NCI-H446 treated with DMSO at 0.1 percent for 48 hours (cell line): ENCODE measurements at regions not wholly inside any gene's neighbourhood (a gene's known extent, or its start where the extent isn't known, plus 50 kb on each side); places are given as distances from the start of the nearest gene placed in this dataset.
"Not testable (repeated sequence)": the region's sequence is repeated elsewhere in the genome, so short reads cannot be mapped to it uniquely, and the experiment has no call there.

Experiments
- DNase-seq: peaks from one replicate; lab custom pipeline; 2025; lab: John Stamatoyannopoulos, UW

DNA sequence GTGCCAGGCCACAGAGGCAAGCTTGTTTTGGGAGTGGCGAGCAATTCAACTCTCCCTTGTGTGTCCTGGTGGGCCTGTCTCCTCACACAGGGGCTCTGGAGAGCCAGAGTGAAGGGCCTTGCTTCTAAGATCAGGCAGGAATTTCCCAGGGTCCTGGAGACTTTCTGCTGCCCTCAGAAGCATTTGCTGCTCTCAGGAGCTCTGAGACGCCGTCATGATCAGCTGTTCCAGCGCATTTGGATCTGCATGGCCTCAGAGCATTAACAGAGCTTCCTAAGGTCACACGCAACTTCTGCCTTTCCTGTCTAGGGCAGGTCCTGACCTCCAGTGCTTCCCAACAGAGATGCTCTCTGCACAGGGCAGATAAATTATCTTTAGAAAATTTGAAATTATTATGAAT, 52.2 kb upstream of the C10orf90 start:
- DNase-seq = no peak

DNA sequence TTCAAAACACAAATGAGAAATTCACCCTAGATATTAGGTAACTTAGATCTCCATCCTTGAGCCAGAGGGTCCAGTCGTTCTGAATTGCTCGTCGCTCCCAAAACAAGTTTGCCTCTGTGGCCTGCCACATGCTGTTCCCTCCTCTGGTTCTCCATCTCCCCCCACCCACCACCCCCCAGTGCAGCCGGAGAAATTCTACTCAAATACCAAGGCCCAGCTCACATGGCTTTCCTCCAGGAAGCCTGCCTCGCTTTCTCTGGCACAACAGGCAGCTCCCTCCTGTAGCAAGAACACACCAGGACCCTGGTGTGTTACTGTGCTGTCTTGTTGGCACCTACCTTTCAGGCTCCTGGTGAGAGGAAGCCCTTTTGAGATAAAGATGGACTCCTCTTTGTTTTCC, 52.7 kb upstream of the C10orf90 start:
- DNase-seq = no peak

DNA sequence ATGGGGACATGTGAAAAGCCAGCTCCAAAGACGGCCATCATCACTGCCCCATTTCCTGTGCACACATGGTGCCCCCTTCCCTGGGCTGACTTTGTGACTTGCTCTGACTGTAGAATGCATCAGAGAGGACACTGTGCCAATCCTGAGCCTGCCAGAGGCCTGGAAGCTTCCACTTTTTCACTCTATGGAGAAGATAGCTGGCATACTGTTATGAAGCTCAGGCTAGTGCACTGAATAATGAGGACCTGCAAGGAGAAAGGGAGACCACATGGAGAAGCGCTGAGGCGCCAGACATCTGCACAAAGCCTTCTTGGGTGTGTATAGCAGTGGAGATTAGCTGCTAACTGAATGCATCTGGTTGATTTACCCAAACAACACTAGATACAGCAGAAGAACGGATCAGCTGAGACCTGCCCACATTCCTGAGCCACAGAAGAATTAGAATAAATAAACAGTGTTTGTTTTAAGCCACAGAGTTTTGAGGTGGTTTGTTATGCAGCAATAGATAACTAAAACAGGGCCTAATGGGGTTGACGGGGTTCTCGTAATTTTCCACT, 58.9 kb upstream of the C10orf90 start:
- no peak for DNase-seq

DNA sequence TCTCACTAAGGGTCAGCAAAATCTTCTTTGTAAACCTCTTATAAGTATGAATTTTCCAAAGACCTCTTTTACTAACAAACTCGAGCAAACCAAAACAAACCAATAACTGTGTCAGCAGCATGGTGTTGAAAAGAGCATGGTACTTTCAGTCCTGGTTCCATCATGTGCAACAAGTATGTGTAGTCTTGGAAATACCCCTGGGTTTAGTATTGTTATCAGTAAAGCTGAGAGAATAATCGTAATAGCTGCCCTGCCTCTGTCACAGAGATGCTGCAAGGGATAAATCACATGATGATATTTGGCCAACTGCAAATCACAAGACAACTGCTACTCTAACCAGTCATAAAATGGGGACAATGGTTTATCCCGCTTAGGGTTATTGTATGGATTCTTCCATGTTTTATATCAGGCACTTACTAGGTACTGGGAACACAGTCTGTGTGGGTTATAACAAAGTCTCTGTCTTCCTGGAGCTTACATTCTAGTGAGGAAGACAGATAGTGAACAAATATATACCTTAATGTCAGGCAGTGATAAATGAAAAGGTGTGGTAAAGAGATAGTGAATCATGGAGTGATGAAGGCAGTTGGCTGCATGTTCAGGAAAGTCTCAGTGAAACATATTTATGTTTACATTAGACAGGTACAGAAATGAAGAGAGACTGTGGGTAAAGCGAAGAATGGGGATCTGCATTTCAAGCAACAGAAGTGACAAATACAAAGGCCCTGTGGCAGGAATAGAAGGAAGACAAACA, 60.5 kb upstream of the C10orf90 start:
- no peak for DNase-seq

DNA sequence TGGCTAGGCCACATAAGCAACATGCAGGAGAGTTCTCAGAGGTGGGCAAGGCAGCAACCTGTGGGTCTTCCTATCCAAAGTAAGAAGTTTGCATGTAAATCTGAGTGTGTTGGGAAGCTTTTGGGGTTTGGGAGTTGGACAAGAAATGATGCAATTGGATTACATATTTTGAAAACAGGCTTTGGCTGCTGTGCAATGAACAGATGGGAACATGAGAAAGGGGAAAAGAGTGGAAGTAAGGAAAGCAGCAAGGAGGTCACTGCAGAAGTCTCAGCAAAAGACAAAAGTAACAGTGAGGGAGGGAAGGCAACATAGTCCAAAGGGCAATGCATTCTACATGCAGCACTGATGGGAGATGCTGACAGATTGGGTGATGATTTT, 61.1 kb upstream of the C10orf90 start:
- DNase-seq = no peak

DNA sequence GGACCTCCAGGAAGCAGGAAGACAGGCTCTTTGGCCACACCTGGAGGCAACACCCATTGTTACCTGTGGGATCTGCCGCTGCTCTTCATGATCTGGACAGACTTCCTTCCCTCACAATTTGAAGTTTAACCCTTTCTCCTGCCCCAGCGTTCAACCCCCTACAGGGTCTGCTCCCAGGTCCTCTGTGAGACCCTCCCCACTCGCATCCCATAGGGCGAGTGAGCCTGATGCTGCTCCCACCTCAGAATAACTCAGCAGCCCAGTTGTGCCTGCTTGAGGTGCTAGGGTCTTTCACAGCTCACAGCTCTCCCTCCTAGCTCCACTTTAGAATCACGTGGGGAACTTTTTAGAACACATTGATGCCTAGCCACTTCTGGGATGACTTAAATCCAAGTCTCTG, 61.8 kb upstream of the C10orf90 start:
- no peak for DNase-seq

DNA sequence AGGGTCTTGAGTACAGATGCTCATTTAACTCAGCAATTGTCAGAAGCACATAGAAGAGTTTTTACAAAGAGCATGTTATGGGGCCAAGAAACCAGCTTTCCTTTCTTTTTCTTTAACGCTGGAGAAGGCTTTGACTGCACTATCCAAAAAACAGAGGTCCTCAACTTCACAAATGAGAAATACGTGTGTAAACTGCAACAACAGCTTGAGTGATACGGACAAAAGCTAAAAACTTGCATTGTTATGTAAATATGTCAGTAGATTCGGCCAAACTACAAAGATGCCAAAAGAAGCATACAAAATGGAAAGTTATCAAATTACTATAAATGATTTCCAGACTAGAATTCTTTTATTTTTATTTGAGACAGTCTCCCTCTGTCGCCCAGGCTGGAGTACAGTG, 62.4 kb upstream of the C10orf90 start:
- no peak for DNase-seq

DNA sequence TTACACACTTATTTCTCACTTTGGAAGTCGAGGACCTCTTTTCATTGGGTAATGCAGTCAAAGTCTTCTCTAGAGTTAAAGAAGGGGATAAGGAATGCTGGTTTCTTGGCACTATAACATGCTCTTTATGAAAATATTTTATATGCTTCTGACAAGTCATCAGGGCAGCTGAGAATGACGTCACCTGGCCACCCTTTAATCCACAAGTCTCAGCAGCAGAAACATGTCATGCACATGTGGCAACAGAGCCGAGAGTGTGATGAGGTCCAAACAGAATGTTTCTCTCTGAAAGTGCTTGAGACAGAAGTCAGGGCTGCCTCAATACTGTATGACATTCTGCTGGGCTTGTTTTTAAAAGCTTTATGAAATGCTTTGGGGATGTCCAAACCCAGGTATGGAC, 63.5 kb upstream of the C10orf90 start:
- DNase-seq = no peak

DNA sequence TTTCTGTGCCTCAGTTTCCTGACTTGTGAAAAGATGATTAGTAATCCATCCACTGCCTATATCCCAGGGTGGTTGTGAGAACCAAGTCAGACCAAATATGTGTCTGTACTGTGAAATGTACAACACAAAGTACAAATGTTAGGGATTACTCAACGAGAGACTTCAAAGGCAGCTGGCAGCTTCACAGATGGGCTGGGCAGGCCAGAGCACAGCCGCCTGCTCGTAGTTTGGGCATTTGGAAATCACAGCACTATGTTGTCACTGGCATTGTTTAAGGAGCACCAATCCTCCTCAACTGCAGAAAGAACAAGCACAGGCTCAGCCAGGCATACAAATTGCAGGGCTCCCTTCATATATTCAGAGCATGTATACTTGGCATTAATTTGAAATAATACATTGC, 64.5 kb upstream of the C10orf90 start:
- no peak for DNase-seq

DNA sequence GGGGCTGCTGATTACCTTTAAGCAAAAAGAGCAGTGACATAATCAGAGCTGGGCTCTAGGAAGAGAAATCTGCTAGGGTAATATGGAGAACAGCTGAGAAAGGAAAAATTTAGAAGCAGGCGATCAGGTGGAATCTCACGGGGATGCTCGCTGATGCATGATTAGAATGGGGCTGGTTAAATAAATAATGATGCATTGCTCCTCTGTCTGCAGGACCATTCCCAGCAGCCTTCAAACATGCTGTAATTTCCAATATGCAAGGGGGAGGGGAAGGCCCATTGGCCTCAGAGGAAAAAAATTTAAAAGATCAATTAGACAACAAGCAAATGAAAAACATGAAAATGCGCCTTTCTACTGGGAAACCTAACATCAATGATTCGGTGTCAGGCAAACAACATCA, 65.6 kb upstream of the C10orf90 start:
- no peak for DNase-seq

DNA sequence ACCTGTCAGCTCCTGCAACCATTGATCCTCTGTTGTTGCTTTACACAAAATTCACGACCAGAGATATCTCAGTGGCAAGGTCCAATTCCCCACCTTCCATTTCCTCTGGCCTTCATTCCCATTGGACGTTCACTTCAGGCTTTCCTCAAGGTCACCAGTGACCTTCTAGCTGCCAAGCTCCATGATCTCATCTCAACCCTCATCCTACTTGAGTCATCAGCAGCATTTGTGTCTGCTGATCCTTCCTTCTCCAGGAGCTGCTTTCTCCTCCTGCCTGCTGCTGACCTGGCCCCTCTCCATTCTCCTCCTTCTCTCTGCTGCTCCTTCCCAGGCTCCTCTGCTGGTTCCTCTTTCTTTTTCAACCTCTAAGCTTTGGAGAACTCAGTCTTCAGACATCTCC, 66.2 kb upstream of the C10orf90 start:
- DNase-seq = no peak

DNA sequence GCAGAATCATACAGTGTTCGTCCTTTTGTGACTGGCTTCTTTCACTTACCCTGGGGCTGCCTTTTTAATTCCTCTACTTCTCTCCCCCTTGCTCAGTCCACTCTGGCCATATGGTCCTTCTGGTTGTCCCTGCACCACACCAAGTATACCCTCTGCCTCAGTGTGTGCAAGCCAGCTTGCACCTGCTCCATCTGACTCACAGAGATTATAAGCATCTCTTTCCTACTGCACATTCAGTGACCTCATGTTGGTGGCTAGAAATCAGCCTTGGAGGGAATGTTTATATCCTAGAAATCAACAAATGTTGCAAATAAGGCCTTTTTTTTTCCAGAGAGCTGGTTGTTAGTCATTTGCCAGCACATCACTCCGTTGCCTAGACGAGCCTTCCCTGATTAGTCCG, 67.5 kb upstream of the C10orf90 start:
- DNase-seq = no peak

DNA sequence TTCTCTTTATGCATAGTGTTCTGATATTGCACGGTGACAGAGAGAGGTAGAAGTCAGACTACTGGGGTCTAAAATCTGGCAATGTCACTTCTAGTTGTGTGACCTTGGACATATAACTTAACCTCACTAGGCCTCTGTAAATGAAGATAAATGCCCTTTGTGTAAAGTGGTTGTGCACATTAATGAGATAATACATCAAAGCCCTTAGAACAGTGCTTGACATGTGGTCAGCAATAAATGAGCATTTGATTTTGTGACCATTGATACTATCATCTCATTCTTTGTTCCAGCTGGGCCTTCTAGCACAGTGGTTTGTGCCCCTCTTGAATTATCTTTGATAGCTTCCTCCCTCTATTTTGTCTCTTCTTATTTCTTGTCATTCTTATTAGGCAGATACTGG, 74.1 kb upstream of the C10orf90 start:
- DNase-seq = no peak

DNA sequence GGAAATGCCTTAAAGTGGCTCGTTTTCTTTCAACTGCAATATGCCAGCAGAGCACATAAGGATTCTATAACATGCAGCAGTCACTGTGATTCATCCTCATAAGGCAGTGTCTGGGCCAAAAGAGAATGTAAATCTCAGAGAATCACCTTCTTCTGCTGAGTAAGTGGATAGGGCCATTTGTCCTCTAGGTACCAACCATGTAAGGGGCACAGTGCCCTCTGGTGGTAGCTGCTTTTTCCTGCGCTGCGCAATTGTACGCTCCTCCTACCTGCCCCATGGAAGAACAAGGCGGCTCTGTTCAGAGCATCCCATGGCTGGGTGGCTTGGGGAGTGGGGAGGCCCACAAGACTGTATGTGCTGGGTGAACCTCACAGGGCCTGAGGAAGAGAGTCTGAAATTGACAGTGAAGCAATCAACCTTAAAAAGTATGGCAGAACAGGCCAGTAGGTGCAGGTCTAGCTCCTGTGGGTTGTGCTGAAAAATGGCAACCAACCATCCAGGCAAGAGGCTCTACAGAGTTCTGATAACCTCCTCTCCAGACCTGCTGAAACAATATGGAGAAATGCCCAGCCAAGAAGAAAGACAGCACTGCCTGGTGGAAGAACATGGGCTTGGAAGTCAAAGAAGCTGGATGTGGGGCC, 78.6 kb upstream of the C10orf90 start:
- peak; percentile 1 for DNase-seq

DNA sequence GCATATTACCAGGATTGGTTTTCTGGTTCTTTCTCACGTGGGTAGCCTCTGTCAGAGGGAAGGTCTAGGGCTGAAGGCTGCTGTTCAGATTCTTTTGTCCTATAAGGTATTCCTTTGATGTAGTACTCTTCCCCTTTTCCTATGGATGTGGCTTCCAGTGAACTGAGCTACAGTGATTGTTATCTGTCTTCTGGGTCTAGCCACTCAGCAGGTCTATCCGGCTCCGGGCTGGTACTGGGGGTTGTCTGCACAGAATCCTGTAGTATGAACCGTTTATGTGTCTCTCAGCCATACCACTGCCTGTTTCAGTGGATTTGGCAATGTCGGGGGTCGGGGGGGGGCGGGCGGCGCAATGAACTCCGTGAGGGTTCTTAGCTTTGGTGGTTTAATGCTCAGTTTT, 84.5 kb upstream of the C10orf90 start:
- no peak for DNase-seq

DNA sequence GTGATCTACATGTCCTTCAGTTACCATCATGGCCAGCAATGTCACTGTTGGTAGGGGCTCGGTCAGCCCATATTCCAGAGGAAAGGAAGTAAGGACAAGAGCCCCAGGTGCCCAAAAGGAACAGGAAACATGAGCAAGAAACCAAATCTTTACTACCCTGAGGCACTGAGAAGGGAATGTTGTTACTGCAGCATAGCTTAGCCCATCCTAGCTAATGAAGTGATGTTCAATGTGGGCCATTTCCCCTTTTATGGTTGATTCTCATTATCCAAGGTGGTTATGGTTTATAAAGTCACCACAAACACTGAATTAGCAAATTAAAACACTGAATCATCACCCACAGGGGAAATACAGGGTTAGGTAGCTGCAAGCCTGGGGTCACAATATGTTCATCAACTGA, 88.4 kb upstream of the C10orf90 start:
- no peak for DNase-seq

DNA sequence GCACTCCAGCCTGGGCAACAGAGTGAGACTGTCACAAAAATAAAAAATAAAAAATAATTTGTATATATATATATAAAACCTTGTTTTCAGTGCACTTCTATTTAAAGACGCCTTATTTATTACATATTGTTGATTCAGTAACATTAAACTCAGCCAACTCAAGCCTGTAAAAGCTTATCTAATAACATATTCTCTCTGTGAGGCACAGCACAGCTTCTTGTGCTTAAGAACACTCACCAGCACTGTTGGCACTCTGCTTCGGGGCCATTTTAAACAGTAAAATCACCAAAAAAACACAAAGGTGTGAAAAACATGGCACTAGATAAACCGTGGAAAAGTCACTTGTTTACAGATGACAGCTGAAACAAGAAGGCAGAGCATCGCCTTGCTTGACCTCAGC, 89.0 kb upstream of the C10orf90 start:
- DNase-seq = no peak

DNA sequence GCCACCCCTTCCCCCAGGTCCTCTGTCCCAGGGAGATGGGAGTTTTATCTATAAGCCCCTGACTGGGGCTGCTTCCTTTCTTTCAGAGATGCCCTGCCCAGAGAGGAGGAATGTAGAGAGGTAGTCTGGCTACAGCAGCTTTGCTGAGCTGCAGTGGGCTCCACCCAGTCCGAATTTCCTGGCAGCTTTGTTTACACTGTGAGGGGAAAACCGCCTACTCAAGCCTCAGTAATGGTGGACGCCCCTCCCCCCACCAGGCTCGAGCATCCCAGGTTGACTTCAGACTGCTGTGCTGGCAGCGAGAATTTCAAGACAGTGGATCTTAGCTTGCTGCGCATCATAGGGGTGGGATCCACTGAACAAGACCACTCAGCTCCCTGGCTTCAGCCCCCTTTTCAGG, 96.2 kb upstream of the C10orf90 start:
- not testable (repeated sequence) for DNase-seq

DNA sequence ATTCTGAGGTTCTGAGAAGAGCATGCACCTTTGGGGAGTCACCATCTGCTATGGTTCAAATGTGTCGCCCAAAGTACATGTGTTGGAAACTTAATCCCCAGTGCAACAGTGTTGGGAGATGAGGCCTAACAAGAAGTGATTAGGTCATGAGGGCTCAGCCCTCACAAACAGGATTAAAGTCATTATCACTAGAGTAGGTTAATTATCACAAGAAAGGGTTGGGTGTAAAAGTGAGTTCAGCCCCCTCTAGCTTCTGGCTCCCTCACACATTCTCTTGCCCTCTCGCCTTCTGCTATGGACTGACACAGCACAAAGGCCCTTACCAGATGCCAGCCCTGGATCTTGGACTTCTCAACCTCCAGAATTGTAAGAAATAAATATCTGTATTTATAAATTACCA, 100.3 kb upstream of the C10orf90 start:
- DNase-seq = no peak

DNA sequence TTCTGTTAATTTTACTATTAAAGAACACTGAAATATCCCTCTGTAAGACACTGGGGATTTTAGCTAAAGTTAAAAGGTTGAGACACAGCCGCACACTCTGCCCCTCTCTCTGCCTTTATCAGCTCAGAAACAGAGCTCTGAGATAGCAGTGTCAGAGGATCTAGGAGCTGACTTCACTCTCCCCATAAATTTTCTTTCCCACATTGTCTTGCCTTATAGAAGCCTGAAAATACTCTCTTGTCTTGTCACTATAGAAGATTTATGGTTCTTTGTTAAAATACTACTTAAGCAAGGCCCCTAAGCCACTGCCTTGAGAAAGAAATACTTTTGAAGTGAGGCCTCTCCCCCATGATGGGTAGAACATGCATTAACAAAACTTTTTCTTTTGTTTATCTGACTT, 105.7 kb upstream of the C10orf90 start:
- no peak for DNase-seq

DNA sequence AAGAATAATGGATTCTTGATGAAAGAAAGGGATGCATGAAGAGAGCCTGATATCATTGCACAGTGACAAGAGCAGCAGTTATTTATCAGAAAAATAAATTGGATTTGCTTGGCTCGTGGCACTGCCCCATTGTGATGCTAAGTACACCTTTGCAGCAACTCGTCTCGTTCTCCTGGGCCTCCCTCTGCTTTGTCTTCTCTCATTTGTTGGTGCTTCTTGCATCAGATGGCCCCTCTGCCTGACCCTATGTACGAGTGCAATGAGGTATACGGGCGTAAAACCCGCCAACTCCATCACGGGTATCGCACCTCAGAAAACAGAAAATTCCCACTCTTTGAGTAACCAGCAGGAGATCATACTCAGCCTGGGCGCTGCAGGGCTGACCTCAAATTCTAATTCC, 107.2 kb upstream of the C10orf90 start:
- DNase-seq = no peak

DNA sequence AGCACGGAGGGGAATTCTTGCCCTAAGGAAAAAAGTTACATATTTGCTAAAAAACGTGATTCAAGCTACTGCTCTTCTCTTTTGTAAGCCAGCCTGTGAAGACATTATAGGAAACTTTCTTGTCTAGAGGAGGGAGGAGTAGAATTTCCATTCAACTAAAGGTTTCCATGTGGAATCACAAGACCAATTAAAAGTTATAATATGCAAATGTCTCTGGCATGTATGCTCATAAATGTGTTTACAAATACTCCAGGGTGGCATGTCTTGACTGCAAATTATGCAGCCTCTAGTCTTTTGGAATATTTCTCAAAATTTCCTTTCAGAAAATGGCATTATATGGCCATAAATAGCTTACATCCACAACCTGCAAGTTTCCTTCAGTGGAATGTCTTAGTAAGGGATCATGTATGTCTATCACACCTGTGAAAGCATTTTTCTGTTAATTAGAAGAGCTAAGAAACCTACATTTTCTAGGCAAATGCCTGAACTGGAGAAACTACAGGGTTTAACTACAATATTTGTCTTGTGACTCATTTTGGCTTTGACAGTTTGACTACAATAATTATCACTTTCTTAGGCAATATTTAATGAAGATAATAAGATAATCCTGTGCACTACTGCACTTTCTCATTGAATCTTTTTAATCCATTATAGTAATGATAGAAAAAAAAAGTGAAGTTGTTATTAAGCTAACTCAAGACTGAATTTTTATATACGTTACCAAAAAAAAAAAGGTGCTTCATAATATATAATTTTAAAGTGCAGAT, 111.1 kb upstream of the C10orf90 start:
- no peak for DNase-seq
